CD4-positive, alpha-beta T cell (primary cell): ENCODE measurements at regions not wholly inside any gene's neighbourhood (a gene's known extent, or its start where the extent isn't known, plus 50 kb on each side); places are given as distances from the start of the nearest gene placed in this dataset.

Experiments
- ATAC-seq: fragments of 200-7000 bp; cut with Tn5 transposase; one replicate; pipeline ENCODE4 v1.10.0; 2022; ENCODE audit warnings: mild to moderate bottlenecking; ENCODE audit not compliant: poor library complexity
- CTCF ChIA-PET: fragments of 350-600 bp; sonication (Branson Sonifier 250); formaldehyde crosslinking; loops from one replicate; lab custom pipeline; 2021; ENCODE audit warnings: antibody characterized with exemption, inconsistent platforms; lab: Charles Lee
- POLR2A ChIA-PET: fragments of 350-600 bp; sonication (Branson Sonifier 250); formaldehyde crosslinking; loops from one replicate; lab custom pipeline; 2021; ENCODE audit warnings: antibody characterized with exemption, inconsistent platforms; lab: Charles Lee
- DNase-seq, 14 experiments: peaks; one replicate each; pipeline ENCODE4 v3.0.0-alpha.2; 2013 to 2020; ENCODE audit warnings: mixed read lengths in 2 of 14
- H3K27ac ChIP-seq, 2 donors: one replicate each; pipeline versions ENCODE4 v1.5.1 to v1.7.0; 2013; ENCODE audit warnings: low read length in 2 of 2, low read depth in 1 of 2, mild to moderate bottlenecking in 1 of 2
- H3K27me3 ChIP-seq, 2 experiments: 1 replicate in 1 of 2; 2 replicates in 1 of 2; pipeline versions ENCODE4 v1.6.1 to v1.7.0; 2013; ENCODE audit warnings: low read length in 2 of 2, control low read depth in 1 of 2, mild to moderate bottlenecking in 1 of 2, moderate library complexity in 1 of 2; ENCODE audit not compliant: insufficient read depth in 2 of 2, control insufficient read depth in 1 of 2
- H3K36me3 ChIP-seq: one replicate; pipeline ENCODE4 v1.6.1; 2013; ENCODE audit warnings: low read length, control low read depth; ENCODE audit not compliant: insufficient read depth
- H3K4me1 ChIP-seq: one replicate; pipeline ENCODE4 v1.6.1; 2013; ENCODE audit warnings: low read length, control low read depth; ENCODE audit not compliant: insufficient read depth
- H3K4me3 ChIP-seq: one replicate; pipeline ENCODE4 v1.5.1; 2013; ENCODE audit warnings: mild to moderate bottlenecking, low read length, moderate library complexity
- H3K9me3 ChIP-seq, 2 experiments: 1 replicate in 1 of 2; 2 replicates in 1 of 2; pipeline versions ENCODE4 v1.6.1 to v1.7.0; 2013; ENCODE audit warnings: low read length in 2 of 2, mild to moderate bottlenecking in 2 of 2, control low read depth in 1 of 2, moderate library complexity in 1 of 2; ENCODE audit not compliant: control insufficient read depth in 1 of 2, insufficient read depth in 1 of 2
- H3K27ac Mint-ChIP-seq: one replicate; pipeline ENCODE4 v1.8.0; 2020; ENCODE audit warnings: mixed read lengths
- H3K27me3 Mint-ChIP-seq: one replicate; pipeline ENCODE4 v1.8.0; 2021; ENCODE audit warnings: mixed read lengths
- H3K36me3 Mint-ChIP-seq: one replicate; pipeline ENCODE4 v1.8.0; 2021; ENCODE audit warnings: low read depth, mixed read lengths
- H3K4me1 Mint-ChIP-seq: one replicate; pipeline ENCODE4 v1.8.0; 2021; ENCODE audit warnings: low read depth, mixed read lengths
- H3K4me3 Mint-ChIP-seq: one replicate; pipeline ENCODE4 v1.8.0; 2020; ENCODE audit warnings: mild to moderate bottlenecking, mixed read lengths
- H3K9me3 Mint-ChIP-seq: one replicate; pipeline ENCODE4 v1.8.0; 2020; ENCODE audit warnings: mixed read lengths
- intact Hi-C, 2 experiments: fragments of 100-400 bp; cut with DNase I in 1 of 2; cut with micrococcal nuclease in 1 of 2; formaldehyde crosslinking; loops; one replicate each; pipeline versions ENCODE4 v1.15.1 to v1.9.0; 2023 to 2025; cut with DNase I, micrococcal nuclease
- TF ChIP-seq, protein P1 (sequence below): fragments of 200-600 bp; IDR thresholded peaks from one replicate; pipeline ENCODE4 v1.8.0; 2022; ENCODE audit warnings: antibody characterized with exemption, mild to moderate bottlenecking

DNA sequence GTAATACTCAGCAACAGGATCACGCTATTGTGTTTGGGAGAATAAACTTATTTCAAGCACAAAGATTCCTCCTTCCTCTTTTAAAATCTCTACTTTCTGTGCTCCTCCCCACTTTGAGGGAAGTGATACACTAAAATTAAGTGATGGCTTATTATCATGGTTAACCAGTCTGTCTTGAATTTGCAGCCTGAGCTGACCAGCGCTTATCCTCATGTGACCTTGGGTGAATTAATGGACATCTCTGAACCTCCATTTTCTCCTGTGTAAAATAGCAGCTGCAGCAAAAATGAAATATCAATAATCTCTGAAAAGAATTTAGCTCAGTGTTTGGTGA lies 222.6 kb downstream of the BCAS1 start:
- no peak overlapping the region for H3K4me3 ChIP-seq
- no peak for ATAC-seq
- intact Hi-C loops, result loop anchor here in 1 of 2 experiments (10.0 kb wide), 1 partner anchor 47 kb away; no protein-coding TSS in a partner anchor

DNA sequence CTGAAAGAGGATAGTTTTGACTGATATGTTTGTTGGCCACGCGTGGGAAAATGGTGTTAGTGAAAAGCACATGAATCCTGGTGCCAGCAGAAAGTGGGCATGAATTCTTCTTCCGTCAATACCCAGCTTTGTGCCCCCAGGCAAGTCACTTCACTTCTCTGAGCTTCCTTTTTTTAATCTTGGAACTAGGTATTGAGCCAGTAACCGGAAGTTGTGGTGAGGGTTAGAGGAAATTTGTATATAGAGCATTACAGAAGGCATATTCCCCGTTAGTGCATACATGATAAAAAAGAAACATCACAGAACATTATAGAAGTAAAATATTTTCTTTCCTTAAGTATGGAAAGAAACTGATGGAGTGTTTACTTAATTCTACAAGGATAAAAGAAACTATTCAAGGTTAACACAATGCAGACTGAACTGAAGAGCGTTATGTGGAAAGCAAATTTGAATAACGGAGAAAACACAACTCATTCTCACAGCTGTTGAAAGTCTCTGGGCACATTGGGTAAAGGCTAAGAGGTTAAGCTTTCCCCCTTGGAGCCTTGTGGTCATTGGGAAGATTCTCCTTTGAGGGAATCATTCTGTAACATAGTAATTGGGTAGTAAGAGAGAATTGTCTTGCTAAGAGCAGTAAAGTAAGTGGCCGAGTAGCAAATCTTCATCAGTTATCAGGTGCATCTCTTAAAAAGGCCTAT lies 223.1 kb downstream of the BCAS1 start:
- H3K27ac ChIP-seq, result no peak overlapping the region
- Mint-ChIP-seq H3K27me3 (no peaks in the 10 kb centered on the region), H3K4me1 (peaks cover 63% of the 10 kb centered on the region), H3K36me3 (no peaks in the 10 kb centered on the region), H3K4me3 (peak overlapping the region; percentile 79), H3K9me3 (no peaks in the 10 kb centered on the region), H3K27ac (peak overlapping the region; percentile 83)
- peak; percentile 41 for ATAC-seq
- H3K36me3 ChIP-seq, result no peaks in the 10 kb centered on the region
- intact Hi-C loops, result loop anchor here in 1 of 2 experiments (10.0 kb wide), 1 partner anchor 48 kb away; no protein-coding TSS in a partner anchor
- peak in 4 of 14 experiments; percentile 28 to 73 (median 64) for DNase-seq
- no peaks in the 10 kb centered on the region for H3K27me3 ChIP-seq
- POLR2A ChIA-PET, result interaction anchor here (0.6 to 2.8 kb wide), 10 partner anchors 13 to 250 kb away, joined by 3 to 15 read pairs (median 4); no protein-coding TSS in a partner anchor
- peaks cover 54% of the 10 kb centered on the region for H3K4me1 ChIP-seq
- TF ChIP-seq, protein P1, sequence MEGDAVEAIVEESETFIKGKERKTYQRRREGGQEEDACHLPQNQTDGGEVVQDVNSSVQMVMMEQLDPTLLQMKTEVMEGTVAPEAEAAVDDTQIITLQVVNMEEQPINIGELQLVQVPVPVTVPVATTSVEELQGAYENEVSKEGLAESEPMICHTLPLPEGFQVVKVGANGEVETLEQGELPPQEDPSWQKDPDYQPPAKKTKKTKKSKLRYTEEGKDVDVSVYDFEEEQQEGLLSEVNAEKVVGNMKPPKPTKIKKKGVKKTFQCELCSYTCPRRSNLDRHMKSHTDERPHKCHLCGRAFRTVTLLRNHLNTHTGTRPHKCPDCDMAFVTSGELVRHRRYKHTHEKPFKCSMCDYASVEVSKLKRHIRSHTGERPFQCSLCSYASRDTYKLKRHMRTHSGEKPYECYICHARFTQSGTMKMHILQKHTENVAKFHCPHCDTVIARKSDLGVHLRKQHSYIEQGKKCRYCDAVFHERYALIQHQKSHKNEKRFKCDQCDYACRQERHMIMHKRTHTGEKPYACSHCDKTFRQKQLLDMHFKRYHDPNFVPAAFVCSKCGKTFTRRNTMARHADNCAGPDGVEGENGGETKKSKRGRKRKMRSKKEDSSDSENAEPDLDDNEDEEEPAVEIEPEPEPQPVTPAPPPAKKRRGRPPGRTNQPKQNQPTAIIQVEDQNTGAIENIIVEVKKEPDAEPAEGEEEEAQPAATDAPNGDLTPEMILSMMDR, result no peak
- no peak overlapping the region for H3K4me3 ChIP-seq
- H3K9me3 ChIP-seq, result no peaks in the 10 kb centered on the region
- CTCF ChIA-PET, result interaction anchor here (0.6 kb wide), 1 partner anchor 173 kb away, joined by 3 read pairs; no protein-coding TSS in a partner anchor

More for the DNA sequence above, 222.6 kb downstream of the BCAS1 start:
- DNase-seq, result no peak
- peaks cover 48% of the 10 kb centered on the region for H3K4me1 ChIP-seq
- no peaks in the 10 kb centered on the region for H3K27me3 Mint-ChIP-seq
- H3K36me3 Mint-ChIP-seq, result no peaks in the 10 kb centered on the region
- H3K36me3 ChIP-seq, result no peaks in the 10 kb centered on the region
- ChIA-PET POLR2A (interaction anchor here (1.4 to 2.8 kb wide), 6 partner anchors 13 to 238 kb away, joined by 4 to 15 read pairs (median 9); no protein-coding TSS in a partner anchor), CTCF (no interaction called here)
- TF ChIP-seq, protein P1, result no peak
- no peaks in the 10 kb centered on the region for H3K9me3 ChIP-seq
- peak overlapping the region; percentile 5 for H3K4me3 Mint-ChIP-seq
- no peaks in the 10 kb centered on the region for H3K27me3 ChIP-seq
- no peaks in the 10 kb centered on the region for H3K9me3 Mint-ChIP-seq
- H3K27ac ChIP-seq, result no peak overlapping the region
- H3K27ac Mint-ChIP-seq, result peak overlapping the region; percentile 83
- H3K4me1 Mint-ChIP-seq, result peaks cover 57% of the 10 kb centered on the region

DNA sequence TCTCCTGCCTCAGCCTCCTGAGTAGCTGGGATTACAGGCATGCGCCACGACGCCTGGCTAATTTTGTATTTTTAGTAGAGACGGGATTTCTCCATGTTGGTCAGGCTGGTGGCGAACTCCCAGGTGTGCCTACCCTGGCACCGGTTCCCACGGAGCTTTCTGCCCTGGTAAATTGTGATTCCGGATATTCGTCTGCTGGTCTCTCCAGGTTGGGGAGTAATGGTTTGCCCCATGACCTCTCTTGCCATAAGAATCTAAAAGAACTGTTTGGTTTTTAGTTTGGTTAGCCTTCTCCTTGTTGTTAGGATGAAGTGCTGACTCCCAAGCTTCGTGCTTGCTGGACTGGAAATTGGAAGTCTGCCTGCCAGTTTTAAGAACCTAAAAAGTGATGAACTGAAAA lies 223.8 kb downstream of the BCAS1 start:
- CTCF ChIA-PET, result interaction anchor here (0.6 kb wide), 1 partner anchor 173 kb away, joined by 3 read pairs; no protein-coding TSS in a partner anchor
- TF ChIP-seq, protein P1, result no peak
- no peaks in the 10 kb centered on the region for H3K27me3 ChIP-seq
- no peaks in the 10 kb centered on the region for H3K27me3 Mint-ChIP-seq
- peaks cover 68% of the 10 kb centered on the region for H3K4me1 Mint-ChIP-seq
- POLR2A ChIA-PET, result interaction anchor here (0.7 to 2.8 kb wide), 10 partner anchors 10 to 250 kb away, joined by 3 to 15 read pairs (median 4); no protein-coding TSS in a partner anchor
- no peak for ATAC-seq
- no peak overlapping the region for H3K27ac ChIP-seq
- DNase-seq, result no peak
- intact Hi-C loops, result loop anchor here in 1 of 2 experiments (10.0 kb wide), 1 partner anchor 48 kb away; no protein-coding TSS in a partner anchor
- H3K9me3 Mint-ChIP-seq, result no peaks in the 10 kb centered on the region
- no peak overlapping the region for H3K4me3 Mint-ChIP-seq
- no peaks in the 10 kb centered on the region for H3K9me3 ChIP-seq
- no peaks in the 10 kb centered on the region for H3K36me3 ChIP-seq
- H3K36me3 Mint-ChIP-seq, result no peaks in the 10 kb centered on the region
- no peak overlapping the region for H3K4me3 ChIP-seq
- H3K4me1 ChIP-seq, result peaks cover 60% of the 10 kb centered on the region
- peak overlapping the region; percentile 83 for H3K27ac Mint-ChIP-seq
